OCI-LY1 (cell line): ENCODE measurements at regions not wholly inside any gene's neighbourhood (a gene's known extent, or its start where the extent isn't known, plus 50 kb on each side); places are given as distances from the start of the nearest gene placed in this dataset.

ENCODE experiments used
- H2AFZ ChIP-seq: fragments of 200-600 bp; sonication (generic), shearing (Covaris generic); 2 replicates; pipeline ENCODE4 v1.6.0; 2014; ENCODE audit warnings: antibody characterized with exemption, mild to moderate bottlenecking, low read length
- H3F3A ChIP-seq: fragments of 200-600 bp; sonication (generic), shearing (Covaris generic); 2 replicates; pipeline ENCODE4 v1.6.0; 2014; ENCODE audit warnings: mild to moderate bottlenecking, antibody characterized with exemption, low read length, moderate library complexity; ENCODE audit not compliant: insufficient read depth
- H3K27ac ChIP-seq: fragments of 200-600 bp; sonication (generic); 2 replicates; pipeline ENCODE4 v1.5.1; 2014; ENCODE audit warnings: low read length, mixed run types, mild to moderate bottlenecking, low read depth; ENCODE audit not compliant: poor library complexity, severe bottlenecking
- H3K27me3 ChIP-seq: fragments of 200-600 bp; sonication (generic); 2 replicates; pipeline ENCODE4 v1.6.0; 2014; ENCODE audit warnings: antibody characterized with exemption, mild to moderate bottlenecking, low read length, moderate library complexity; ENCODE audit not compliant: insufficient read depth
- H3K36me3 ChIP-seq: fragments of 200-600 bp; sonication (generic); 2 replicates; pipeline ENCODE4 v1.6.1; 2014; ENCODE audit warnings: mild to moderate bottlenecking, antibody characterized with exemption, low read length, moderate library complexity, mixed read lengths; ENCODE audit not compliant: insufficient read depth
- H3K4me1 ChIP-seq: fragments of 200-600 bp; sonication (generic); 2 replicates; pipeline ENCODE4 v1.5.1; 2014; ENCODE audit warnings: mild to moderate bottlenecking, low read length, moderate library complexity; ENCODE audit not compliant: insufficient read depth, severe bottlenecking
- H3K4me2 ChIP-seq: fragments of 200-600 bp; sonication (generic), shearing (Covaris generic); 2 replicates; pipeline ENCODE4 v1.6.1; 2014; ENCODE audit warnings: low read length
- H3K4me3 ChIP-seq: fragments of 200-600 bp; sonication (generic); 2 replicates; pipeline ENCODE4 v1.5.1; 2014; ENCODE audit warnings: low read length, low read depth, mild to moderate bottlenecking, mixed read lengths; ENCODE audit not compliant: poor library complexity, severe bottlenecking
- H3K79me2 ChIP-seq: fragments of 200-600 bp; shearing (Covaris generic); 2 replicates; pipeline ENCODE4 v1.6.1; 2016; ENCODE audit warnings: mixed run types, low read length, mixed read lengths; ENCODE audit not compliant: insufficient read depth
- H3K9ac ChIP-seq: fragments of 200-600 bp; sonication (generic), shearing (Covaris generic); 2 replicates; pipeline ENCODE4 v1.6.1; 2014; ENCODE audit warnings: mild to moderate bottlenecking, low read length, mixed read lengths
- H3K9me2 ChIP-seq: fragments of 200-600 bp; sonication (generic), shearing (Covaris generic); 2 replicates; pipeline ENCODE4 v1.6.1; 2014; ENCODE audit warnings: low read depth, mild to moderate bottlenecking, low read length, mixed read lengths
- H3K9me3 ChIP-seq: fragments of 200-600 bp; shearing (Covaris generic); 2 replicates; pipeline ENCODE4 v1.6.1; 2014; ENCODE audit warnings: low read length, mixed read lengths
- H4K20me1 ChIP-seq: fragments of 200-600 bp; sonication (generic), shearing (Covaris generic); 2 replicates; pipeline ENCODE4 v1.6.0; 2016; ENCODE audit warnings: mild to moderate bottlenecking, low read length; ENCODE audit not compliant: insufficient read depth
- CTCF ChIP-seq: fragments of 200-600 bp; sonication (generic), shearing (Covaris generic); IDR thresholded peaks from 2 replicates; pipeline ENCODE4 v1.5.1; 2017; ENCODE audit warnings: mild to moderate bottlenecking, antibody characterized with exemption, low read length, moderate library complexity, mixed read lengths
- EZH2 ChIP-seq: fragments of 200-600 bp; sonication (generic), shearing (Covaris generic); IDR thresholded peaks from 2 replicates; pipeline ENCODE4 v1.8.0; 2017; ENCODE audit warnings: borderline replicate concordance, mixed run types, mild to moderate bottlenecking, antibody characterized with exemption, low read length, moderate library complexity, mixed read lengths

DNA sequence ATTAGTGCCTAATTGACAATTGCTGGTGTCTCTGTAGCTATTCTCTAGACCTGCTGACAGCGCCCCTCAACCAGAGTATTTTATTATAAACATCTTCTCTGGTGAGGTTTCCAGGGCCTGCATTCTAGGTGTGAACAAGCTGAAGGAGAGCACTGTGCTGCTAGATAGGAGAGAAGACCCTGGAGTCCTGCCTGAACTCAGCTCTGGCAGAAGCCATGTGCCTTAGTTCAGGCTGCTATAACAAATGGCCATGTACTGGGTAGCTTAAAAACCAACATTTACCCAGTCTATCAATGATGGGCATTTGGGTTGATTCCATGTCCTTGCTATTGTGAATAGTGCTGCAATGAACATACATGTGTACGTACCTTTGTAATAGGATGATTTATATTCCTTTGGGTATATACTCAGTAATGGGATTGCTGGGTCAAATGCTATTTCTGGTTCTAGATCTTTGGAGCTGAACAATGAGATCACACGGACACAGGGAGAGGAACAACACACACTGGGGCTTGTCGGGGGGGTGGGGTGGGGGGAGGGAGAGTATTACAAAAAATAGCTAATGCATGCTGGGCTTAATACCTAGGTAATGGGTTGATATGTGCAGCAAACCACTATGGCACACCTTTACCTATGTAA lies 185.5 kb upstream of the CPEB2 start:
- Histone ChIP-seq H3K79me2 (no peaks in the 10 kb centered on the region), H3K9ac (no peak overlapping the region), H3F3A (no peaks in the 10 kb centered on the region), H3K9me2 (no peaks in the 10 kb centered on the region), H3K4me1 (no peaks in the 10 kb centered on the region), H3K36me3 (no peaks in the 10 kb centered on the region), H3K4me3 (no peak overlapping the region), H3K4me2 (no peak overlapping the region), H3K27ac (no peak overlapping the region), H4K20me1 (no peaks in the 10 kb centered on the region), H3K27me3 (no peaks in the 10 kb centered on the region), H3K9me3 (no peaks in the 10 kb centered on the region), H2AFZ (no peak overlapping the region)
- TF ChIP-seq CTCF (no peak), EZH2 (no peak)

DNA sequence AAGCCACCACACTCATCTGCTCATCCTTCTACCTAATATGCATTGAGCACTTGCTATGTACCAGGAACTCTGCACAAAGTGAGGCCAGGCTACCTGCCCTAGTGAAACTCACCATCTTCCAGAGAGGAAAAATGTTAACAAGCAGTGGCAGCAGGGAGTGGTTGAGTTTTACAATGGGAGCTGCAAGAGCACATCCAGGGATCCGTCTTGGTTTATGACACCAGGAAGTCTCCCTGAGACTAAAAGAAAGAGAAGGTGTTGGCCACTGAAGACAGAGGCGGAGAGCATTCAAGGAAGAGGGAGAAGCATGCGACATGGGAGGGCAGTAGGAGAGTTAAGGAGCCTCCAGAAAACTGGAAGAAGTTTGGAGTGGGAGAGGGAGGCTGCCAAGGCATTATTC lies 178.1 kb upstream of the CPEB2 start:
- no peaks in the 10 kb centered on the region for H3K36me3 ChIP-seq
- H4K20me1 ChIP-seq = no peaks in the 10 kb centered on the region
- H3F3A ChIP-seq = no peaks in the 10 kb centered on the region
- H3K9ac ChIP-seq = no peak overlapping the region
- H2AFZ ChIP-seq = no peak overlapping the region
- H3K9me2 ChIP-seq = no peaks in the 10 kb centered on the region
- TF ChIP-seq CTCF = no peak
- TF ChIP-seq EZH2 = no peak
- H3K9me3 ChIP-seq = no peaks in the 10 kb centered on the region
- no peaks in the 10 kb centered on the region for H3K27me3 ChIP-seq
- no peak overlapping the region for H3K27ac ChIP-seq
- H3K4me1 ChIP-seq = no peaks in the 10 kb centered on the region
- no peak overlapping the region for H3K4me2 ChIP-seq
- no peak overlapping the region for H3K4me3 ChIP-seq
- H3K79me2 ChIP-seq = no peaks in the 10 kb centered on the region

DNA sequence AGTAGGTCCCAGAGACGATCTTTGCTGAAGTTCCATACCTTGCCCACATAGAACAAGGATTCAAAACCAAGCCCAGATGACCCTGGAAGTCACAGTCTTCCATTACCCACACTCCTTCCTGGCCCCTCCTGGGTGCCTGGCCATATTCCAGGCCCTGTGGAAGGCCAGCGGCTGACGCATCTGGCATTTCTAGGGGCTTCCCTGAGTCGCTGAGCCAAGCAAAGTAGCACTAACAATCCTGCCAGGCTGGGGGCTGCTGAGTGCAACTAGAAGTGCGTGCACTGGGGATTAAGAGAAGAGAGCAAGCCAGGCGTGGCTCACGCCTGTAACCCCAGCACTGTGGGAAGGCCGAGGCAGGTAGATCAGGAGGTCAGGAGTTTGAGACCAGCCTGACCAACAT lies 175.2 kb upstream of the CPEB2 start:
- no peak for TF ChIP-seq EZH2
- no peak for TF ChIP-seq CTCF
- H3K4me2 ChIP-seq = no peak overlapping the region
- no peaks in the 10 kb centered on the region for H3K9me3 ChIP-seq
- no peaks in the 10 kb centered on the region for H3F3A ChIP-seq
- no peaks in the 10 kb centered on the region for H3K79me2 ChIP-seq
- no peaks in the 10 kb centered on the region for H3K9me2 ChIP-seq
- H3K9ac ChIP-seq = no peak overlapping the region
- H4K20me1 ChIP-seq = no peaks in the 10 kb centered on the region
- no peaks in the 10 kb centered on the region for H3K4me1 ChIP-seq
- H3K36me3 ChIP-seq = no peaks in the 10 kb centered on the region
- no peak overlapping the region for H3K27ac ChIP-seq
- no peaks in the 10 kb centered on the region for H3K27me3 ChIP-seq
- H3K4me3 ChIP-seq = no peak overlapping the region
- no peak overlapping the region for H2AFZ ChIP-seq
